ENCODE measurements at regions not wholly inside any gene's neighbourhood (a gene's known extent, or its start where the extent isn't known, plus 50 kb on each side); places are given as distances from the start of the nearest gene placed in this dataset.

DNA sequence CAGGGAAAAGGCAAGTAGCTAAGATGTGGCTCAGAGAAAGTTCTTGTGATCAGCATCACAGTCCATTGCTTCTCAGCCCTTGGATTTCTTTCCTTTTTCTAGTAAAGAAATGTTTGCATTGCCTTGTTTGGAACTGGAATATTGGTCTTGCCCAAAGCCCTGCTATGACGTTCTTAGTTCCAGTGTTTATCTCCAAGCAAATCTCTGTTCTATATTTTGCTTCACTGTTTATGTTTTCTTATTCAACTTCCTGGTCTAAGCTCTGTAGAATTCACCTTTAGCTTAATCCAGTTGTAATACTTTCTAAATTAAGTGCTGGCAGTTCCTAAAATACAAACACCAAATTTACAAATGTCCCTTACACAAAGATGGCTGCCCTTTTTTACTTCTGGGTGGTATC, 88.7 kb upstream of the ZNF438 start:
- TF ChIP-seq, protein P1, sequence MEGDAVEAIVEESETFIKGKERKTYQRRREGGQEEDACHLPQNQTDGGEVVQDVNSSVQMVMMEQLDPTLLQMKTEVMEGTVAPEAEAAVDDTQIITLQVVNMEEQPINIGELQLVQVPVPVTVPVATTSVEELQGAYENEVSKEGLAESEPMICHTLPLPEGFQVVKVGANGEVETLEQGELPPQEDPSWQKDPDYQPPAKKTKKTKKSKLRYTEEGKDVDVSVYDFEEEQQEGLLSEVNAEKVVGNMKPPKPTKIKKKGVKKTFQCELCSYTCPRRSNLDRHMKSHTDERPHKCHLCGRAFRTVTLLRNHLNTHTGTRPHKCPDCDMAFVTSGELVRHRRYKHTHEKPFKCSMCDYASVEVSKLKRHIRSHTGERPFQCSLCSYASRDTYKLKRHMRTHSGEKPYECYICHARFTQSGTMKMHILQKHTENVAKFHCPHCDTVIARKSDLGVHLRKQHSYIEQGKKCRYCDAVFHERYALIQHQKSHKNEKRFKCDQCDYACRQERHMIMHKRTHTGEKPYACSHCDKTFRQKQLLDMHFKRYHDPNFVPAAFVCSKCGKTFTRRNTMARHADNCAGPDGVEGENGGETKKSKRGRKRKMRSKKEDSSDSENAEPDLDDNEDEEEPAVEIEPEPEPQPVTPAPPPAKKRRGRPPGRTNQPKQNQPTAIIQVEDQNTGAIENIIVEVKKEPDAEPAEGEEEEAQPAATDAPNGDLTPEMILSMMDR (conservative IDR thresholded peaks at IDR 0.05) = no peak
- no peak for TF ChIP-seq ZFX (IDR thresholded peaks at IDR 0.05)
